HL-60 (cell line): ENCODE measurements at regions not wholly inside any gene's neighbourhood (a gene's known extent, or its start where the extent isn't known, plus 50 kb on each side); places are given as distances from the start of the nearest gene placed in this dataset.

Experiments
- CTCF ChIP-seq: IDR thresholded peaks from one replicate; pipeline ENCODE4 v1.5.1; 2011; ENCODE audit warnings: low read length, control low read depth, inconsistent platforms; ENCODE audit not compliant: insufficient read depth
- POLR2AphosphoS5 ChIP-seq: IDR thresholded peaks from 2 replicates; pipeline ENCODE4 v1.6.1; 2012; ENCODE audit warnings: low read depth

GRCh38 chr3:6644070-6644929, 216.6 kb upstream of the GRM7 start:
- TF ChIP-seq CTCF = no peak
- TF ChIP-seq POLR2AphosphoS5 = no peak
